AG10803 (cell line): ENCODE measurements at regions not wholly inside any gene's neighbourhood (a gene's known extent, or its start where the extent isn't known, plus 50 kb on each side); places are given as distances from the start of the nearest gene placed in this dataset.

Source experiments
- DNase-seq: peaks from one replicate; pipeline ENCODE4 v3.0.0; 2010; ENCODE audit warnings: low read depth
- H3K4me3 ChIP-seq: 2 replicates; pipeline ENCODE4 v1.5.1; 2011; ENCODE audit warnings: mild to moderate bottlenecking, low read length, control low read depth
- TF ChIP-seq, protein P1 (sequence below): conservative IDR thresholded peaks from 2 replicates; pipeline ENCODE4 v1.5.1; 2011; ENCODE audit warnings: mild to moderate bottlenecking, low read length, control low read depth, inconsistent platforms

DNA sequence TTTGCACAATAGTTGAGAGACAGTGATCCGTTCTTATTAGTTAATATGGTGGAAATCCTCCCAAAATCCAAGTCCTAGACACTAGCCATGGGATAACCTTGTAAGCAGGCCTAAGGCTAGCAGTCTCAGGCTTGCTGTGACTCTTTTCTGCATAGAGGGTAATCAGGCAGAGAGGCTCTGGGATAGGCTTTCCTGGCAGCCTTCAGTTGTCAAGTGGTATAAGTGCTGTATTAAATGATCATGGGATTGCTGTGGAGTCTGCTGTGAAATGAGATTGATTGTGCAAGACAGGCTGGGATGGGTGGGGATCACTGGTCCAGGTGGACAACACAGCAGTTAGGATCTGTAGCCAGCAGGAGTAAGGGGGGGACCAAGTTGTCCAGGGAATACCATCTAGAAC, 416.4 kb downstream of the TLE4 start:
- TF ChIP-seq, protein P1, sequence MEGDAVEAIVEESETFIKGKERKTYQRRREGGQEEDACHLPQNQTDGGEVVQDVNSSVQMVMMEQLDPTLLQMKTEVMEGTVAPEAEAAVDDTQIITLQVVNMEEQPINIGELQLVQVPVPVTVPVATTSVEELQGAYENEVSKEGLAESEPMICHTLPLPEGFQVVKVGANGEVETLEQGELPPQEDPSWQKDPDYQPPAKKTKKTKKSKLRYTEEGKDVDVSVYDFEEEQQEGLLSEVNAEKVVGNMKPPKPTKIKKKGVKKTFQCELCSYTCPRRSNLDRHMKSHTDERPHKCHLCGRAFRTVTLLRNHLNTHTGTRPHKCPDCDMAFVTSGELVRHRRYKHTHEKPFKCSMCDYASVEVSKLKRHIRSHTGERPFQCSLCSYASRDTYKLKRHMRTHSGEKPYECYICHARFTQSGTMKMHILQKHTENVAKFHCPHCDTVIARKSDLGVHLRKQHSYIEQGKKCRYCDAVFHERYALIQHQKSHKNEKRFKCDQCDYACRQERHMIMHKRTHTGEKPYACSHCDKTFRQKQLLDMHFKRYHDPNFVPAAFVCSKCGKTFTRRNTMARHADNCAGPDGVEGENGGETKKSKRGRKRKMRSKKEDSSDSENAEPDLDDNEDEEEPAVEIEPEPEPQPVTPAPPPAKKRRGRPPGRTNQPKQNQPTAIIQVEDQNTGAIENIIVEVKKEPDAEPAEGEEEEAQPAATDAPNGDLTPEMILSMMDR, result no peak
- H3K4me3 ChIP-seq, result no peak overlapping the region
- no peak for DNase-seq

DNA sequence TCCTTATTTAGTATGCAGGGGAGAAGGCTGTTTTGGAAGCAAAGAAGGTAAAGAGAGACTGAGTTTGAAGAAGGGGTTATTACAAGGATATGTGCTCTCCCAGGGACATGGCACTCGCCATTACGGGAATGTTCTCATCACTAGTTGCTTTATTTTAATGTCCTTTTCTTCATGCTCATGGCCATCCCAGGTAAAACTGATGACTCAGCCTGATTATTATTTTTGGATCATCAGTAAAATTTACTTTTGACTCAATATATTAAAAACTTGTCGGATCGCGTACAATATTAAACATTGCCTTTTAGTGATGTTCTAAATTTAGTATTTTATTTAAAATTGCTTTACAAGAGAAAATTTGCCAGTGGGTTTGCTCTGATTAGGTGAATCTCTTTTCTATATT, 414.7 kb downstream of the TLE4 start:
- H3K4me3 ChIP-seq, result no peak overlapping the region
- no peak for DNase-seq
- TF ChIP-seq, protein P1, result no peak

DNA sequence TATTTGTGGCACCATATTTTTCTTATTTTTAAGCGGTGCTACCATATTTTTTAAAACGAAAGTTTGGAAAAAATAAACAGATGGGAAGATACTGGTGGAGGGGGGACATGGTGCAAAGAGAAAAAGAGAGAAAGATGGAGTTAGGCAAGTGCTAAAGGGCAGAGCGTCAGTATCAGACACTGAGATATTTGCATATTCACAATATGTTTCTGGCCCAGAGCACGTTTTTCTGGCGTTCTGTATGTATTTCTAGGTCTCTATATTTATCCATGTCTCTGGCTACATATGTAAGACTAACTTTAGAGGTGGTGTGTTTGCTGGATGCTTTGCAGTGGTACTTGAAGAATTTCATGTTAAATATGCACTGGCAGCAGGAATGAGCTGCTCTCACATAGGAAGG, 414.0 kb downstream of the TLE4 start:
- H3K4me3 ChIP-seq, result no peak overlapping the region
- no peak for DNase-seq
- TF ChIP-seq, protein P1, result no peak

DNA sequence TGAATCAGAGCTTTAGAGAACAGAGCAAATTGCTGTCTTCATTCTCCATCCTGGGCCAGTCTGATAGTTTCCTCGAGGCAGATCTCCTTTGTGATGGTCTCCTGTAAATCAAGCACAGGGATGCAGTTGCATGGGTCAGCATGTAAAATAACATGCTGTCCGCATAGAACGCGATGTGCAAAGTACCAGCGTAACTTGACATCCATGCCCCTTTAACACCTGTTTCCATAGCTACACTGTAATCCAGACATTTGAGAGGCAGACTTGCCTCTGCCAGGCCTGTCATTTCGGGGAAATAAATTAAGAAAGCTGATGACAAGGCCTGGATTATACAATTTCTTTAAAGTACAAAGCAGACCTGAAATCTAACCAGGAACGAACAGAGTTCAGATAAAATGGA, 413.5 kb downstream of the TLE4 start:
- no peak overlapping the region for H3K4me3 ChIP-seq
- DNase-seq, result no peak
- TF ChIP-seq, protein P1, result no peak

DNA sequence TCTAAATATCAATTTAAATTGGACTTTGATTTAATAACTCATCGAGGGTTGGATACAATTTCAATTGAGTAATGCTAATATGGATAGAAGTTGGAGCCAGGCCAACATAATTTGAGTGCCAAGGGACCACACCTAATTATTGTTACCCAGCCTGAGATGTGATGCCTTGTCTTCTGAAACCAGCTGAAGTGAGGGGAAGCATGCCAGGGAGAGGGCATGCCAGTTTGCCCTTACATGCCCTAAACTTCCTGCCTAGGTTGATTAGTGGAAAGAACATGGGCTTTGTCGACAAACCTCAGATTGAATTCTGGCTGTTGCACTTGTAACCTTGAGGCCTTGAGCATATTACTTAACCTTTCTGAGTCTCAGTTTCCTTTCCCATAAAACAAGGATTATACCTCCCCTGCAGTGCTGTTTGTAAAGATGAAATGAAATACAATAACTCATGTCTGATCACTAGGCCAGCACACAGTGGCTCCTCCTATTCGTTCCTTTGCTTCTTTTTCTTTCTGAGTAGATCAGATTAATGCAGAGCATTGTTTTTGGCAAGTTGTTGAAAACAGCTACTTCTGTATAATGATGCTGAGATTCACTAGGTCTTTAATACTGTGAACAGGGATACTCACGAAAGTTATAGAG, 412.8 kb downstream of the TLE4 start:
- H3K4me3 ChIP-seq, result no peak overlapping the region
- TF ChIP-seq, protein P1, result no peak
- DNase-seq, result no peak

DNA sequence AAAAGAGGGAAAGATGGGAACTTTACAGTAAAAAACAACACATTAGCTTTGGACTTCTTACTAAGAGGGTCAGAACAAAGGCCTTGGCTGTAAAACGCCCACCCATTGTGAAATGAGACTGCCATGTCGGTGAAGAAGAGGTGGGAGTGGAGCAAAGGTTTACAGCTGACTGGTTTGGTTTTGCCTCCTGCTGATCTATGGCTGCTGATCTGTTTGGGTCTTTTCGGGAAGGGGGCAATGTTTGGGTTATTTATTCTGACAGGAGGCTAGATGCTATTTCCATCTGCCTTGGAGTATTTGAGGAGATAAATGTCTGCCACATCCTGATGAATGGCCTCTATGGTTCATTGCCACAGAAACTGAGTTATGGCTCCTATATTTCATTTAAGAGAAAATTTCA, 408.7 kb downstream of the TLE4 start:
- H3K4me3 ChIP-seq, result no peak overlapping the region
- DNase-seq, result no peak
- TF ChIP-seq, protein P1, result no peak

DNA sequence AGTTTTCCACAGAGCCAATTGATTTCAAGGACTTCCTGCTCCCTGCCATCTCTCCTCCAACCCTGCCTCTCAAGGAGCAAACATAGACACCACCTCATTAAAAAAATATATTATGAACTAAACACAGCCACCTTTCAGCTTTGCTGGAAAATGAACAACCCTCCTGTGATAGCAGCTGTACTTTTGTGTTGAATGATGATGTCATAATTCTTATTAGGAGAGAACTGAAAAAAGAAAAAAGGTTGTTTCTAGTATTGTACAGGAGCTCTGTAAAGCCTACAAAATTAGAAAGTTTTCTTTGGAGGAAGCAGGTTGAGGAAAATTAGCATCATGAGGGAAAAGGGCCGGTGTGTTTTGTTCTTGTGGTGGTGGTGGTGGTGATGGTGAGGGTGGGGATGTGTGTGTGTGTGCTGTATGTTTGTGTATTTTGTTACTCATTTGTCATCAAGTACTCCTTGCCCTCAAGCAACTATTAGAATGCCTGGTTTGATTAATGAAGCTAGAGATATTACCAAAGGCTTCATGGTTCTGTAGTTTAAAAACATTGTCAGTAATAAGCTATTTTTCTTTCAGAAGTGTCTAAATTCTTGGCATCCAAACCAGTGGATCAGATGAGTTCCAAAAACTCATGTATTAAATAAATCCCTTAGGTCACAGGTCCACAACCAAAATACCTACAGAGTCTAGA, 405.9 kb downstream of the TLE4 start:
- TF ChIP-seq, protein P1, result no peak
- H3K4me3 ChIP-seq, result no peak overlapping the region
- DNase-seq, result no peak
